Thyroid gland (tissue), 4 donors: ENCODE measurements at regions not wholly inside any gene's neighbourhood (a gene's known extent, or its start where the extent isn't known, plus 50 kb on each side); places are given as distances from the start of the nearest gene placed in this dataset.

Experiments used
- DNase-seq, 2 donors: peaks; one replicate each; pipeline ENCODE4 v3.0.0-alpha.2; 2019
- H3K27ac ChIP-seq, 3 donors: fragments of 200-600 bp; sonication (generic); 1 replicate in 2 of 3; 2 replicates in 1 of 3; pipeline ENCODE4 v1.5.1; 2016 to 2019; ENCODE audit warnings: mild to moderate bottlenecking in 1 of 3, moderate library complexity in 1 of 3
- H3K27me3 ChIP-seq: fragments of 200-600 bp; sonication (generic); one replicate; pipeline ENCODE4 v1.5.1; 2019
- H3K36me3 ChIP-seq, 2 donors: fragments of 200-600 bp; sonication (generic); one replicate each; pipeline ENCODE4 v1.5.1; 2016 to 2019
- H3K4me1 ChIP-seq, 2 donors: fragments of 200-600 bp; sonication (generic); one replicate each; pipeline ENCODE4 v1.5.1; 2017 to 2019
- H3K4me3 ChIP-seq, 3 donors: fragments of 200-600 bp; sonication (generic); replicated peaks in 1 of 3; 1 replicate in 2 of 3; 2 replicates in 1 of 3; pipeline ENCODE4 v1.5.1; 2016; ENCODE audit warnings: mild to moderate bottlenecking in 1 of 3
- H3K9me3 ChIP-seq: fragments of 200-600 bp; sonication (generic); one replicate; pipeline ENCODE4 v1.5.1; 2017
- CTCF ChIP-seq, 6 experiments: fragments of 200-600 bp in 3 of 6; fragments of 450-650 bp in 3 of 6; sonication (generic) in 3 of 6; IDR thresholded peaks; one replicate each; pipeline ENCODE4 v1.5.1; 2016 to 2019; ENCODE audit warnings: antibody characterized with exemption in 6 of 6, mild to moderate bottlenecking in 2 of 6, inconsistent platforms in 1 of 6, moderate library complexity in 1 of 6
- POLR2A ChIP-seq, 2 donors: fragments of 450-650 bp; IDR thresholded peaks; one replicate each; pipeline ENCODE4 v1.6.1; 2017; ENCODE audit warnings: antibody characterized with exemption in 2 of 2, mild to moderate bottlenecking in 2 of 2, moderate library complexity in 1 of 2
- WGBS, 2 donors: methylation state at CpG; one replicate each; pipeline ENCODE4 v1.1.5; 2017; 5-methylcytosine and 5-hydroxymethylcytosine counted together
- intact Hi-C: fragments of 100-400 bp; cut with DNase I; formaldehyde crosslinking; loops from one replicate; pipeline ENCODE4 v1.15.1; 2023

GRCh38 chr2:144030791-144031190 is 489.1 kb downstream of the ZEB2 start:
- Histone ChIP-seq H3K27ac (no peak overlapping the region), H3K4me1 (no peaks in the 10 kb centered on the region), H3K27me3 (no peaks in the 10 kb centered on the region), H3K9me3 (no peaks in the 10 kb centered on the region), H3K4me3 (no peak overlapping the region), H3K36me3 (no peaks in the 10 kb centered on the region)
- WGBS, 2 donors, result 43 to 53% methylated on average over 5 of the region's 5 CpGs
- TF ChIP-seq CTCF (IDR thresholded peaks at IDR 0.05), result no peak
- TF ChIP-seq POLR2A (IDR thresholded peaks at IDR 0.05), result no peak
- intact Hi-C loops, result no loop called here
- DNase-seq, result peak; percentile 28 to 39

GRCh38 chr2:144027593-144027992 is 492.3 kb downstream of the ZEB2 start:
- H3K9me3 ChIP-seq, result no peaks in the 10 kb centered on the region
- TF ChIP-seq CTCF (IDR thresholded peaks at IDR 0.05) (no peak), POLR2A (IDR thresholded peaks at IDR 0.05) (no peak)
- H3K4me3 ChIP-seq, result no peak overlapping the region
- 81 to 92% methylated on average over 4 of the region's 4 CpGs for WGBS, 2 donors
- no peaks in the 10 kb centered on the region for H3K36me3 ChIP-seq
- no peak overlapping the region for H3K27ac ChIP-seq
- intact Hi-C loops, result no loop called here
- H3K27me3 ChIP-seq, result no peaks in the 10 kb centered on the region
- DNase-seq, result no peak
- no peaks in the 10 kb centered on the region for H3K4me1 ChIP-seq

GRCh38 chr2:144026753-144027152 is 493.2 kb downstream of the ZEB2 start:
- no peak overlapping the region for H3K27ac ChIP-seq

GRCh38 chr2:144020047-144020446 is 499.9 kb downstream of the ZEB2 start:
- H3K9me3 ChIP-seq, result no peaks in the 10 kb centered on the region
- no peak overlapping the region for H3K27ac ChIP-seq
- intact Hi-C loops, result no loop called here
- no peaks in the 10 kb centered on the region for H3K27me3 ChIP-seq
- no peaks in the 10 kb centered on the region for H3K36me3 ChIP-seq
- no peak for DNase-seq
- H3K4me1 ChIP-seq, result no peaks in the 10 kb centered on the region
- WGBS, 2 donors, result 93 to 98% methylated on average over 6 of the region's 6 CpGs
- TF ChIP-seq POLR2A (IDR thresholded peaks at IDR 0.05) (no peak), CTCF (IDR thresholded peaks at IDR 0.05) (no peak)
- H3K4me3 ChIP-seq, result no peak overlapping the region

More at GRCh38 chr2:144026753-144027152, 493.2 kb downstream of the ZEB2 start:
- no peak for TF ChIP-seq POLR2A (IDR thresholded peaks at IDR 0.05)
- TF ChIP-seq CTCF (IDR thresholded peaks at IDR 0.05), result no peak
- no peak for DNase-seq
- H3K27me3 ChIP-seq, result no peaks in the 10 kb centered on the region
- no peaks in the 10 kb centered on the region for H3K4me1 ChIP-seq
- WGBS, 2 donors, result 94 to 100% methylated on average over 1 of the region's 1 CpG
- no peaks in the 10 kb centered on the region for H3K9me3 ChIP-seq
- H3K4me3 ChIP-seq, result no peak overlapping the region
- intact Hi-C loops, result no loop called here
- no peaks in the 10 kb centered on the region for H3K36me3 ChIP-seq

- 95 to 96% methylated on average over 6 of the region's 6 CpGs for WGBS, 2 donors
- no peak for TF ChIP-seq POLR2A (IDR thresholded peaks at IDR 0.05)
- TF ChIP-seq CTCF (IDR thresholded peaks at IDR 0.05), result no peak
Observed at GRCh38 chr2:144015655-144016245, 504.2 kb downstream of the ZEB2 start.

More at GRCh38 chr2:144015655-144016245, 504.2 kb downstream of the ZEB2 start:
- no peak for DNase-seq
- no peaks in the 10 kb centered on the region for H3K4me1 ChIP-seq
- no peak overlapping the region for H3K4me3 ChIP-seq
- intact Hi-C loops, result no loop called here
- no peaks in the 10 kb centered on the region for H3K27me3 ChIP-seq
- no peak overlapping the region for H3K27ac ChIP-seq
- no peaks in the 10 kb centered on the region for H3K9me3 ChIP-seq
- H3K36me3 ChIP-seq, result no peaks in the 10 kb centered on the region
